ENCODE measurements at regions not wholly inside any gene's neighbourhood (a gene's known extent, or its start where the extent isn't known, plus 50 kb on each side); places are given as distances from the start of the nearest gene placed in this dataset.
"Not testable (repeated sequence)": the region's sequence is repeated elsewhere in the genome, so short reads cannot be mapped to it uniquely, and the experiment has no call there.

- H3K36me3 ChIP-seq (ENCODE audit: control insufficient read depth in 2 of 2, extremely low read depth in 1 of 2, insufficient read depth in 2 of 2, low read length in 2 of 2); H3K4me2 ChIP-seq (ENCODE audit: insufficient read depth, low read length); H3K9me1 ChIP-seq (replicated peaks; ENCODE audit: control insufficient read depth, extremely low read depth, insufficient read depth, low read length); H3K4me3 ChIP-seq (replicated peaks in 1 of 3; ENCODE audit: insufficient read depth in 1 of 3, low read depth in 1 of 3, low read length in 3 of 3); H3K9me3 ChIP-seq (replicated peaks; ENCODE audit: control insufficient read depth, insufficient read depth, low read length); dilution Hi-C loops (cut with MboI; ENCODE audit: extremely low pct_ligation_motif_present, low sequenced_read_pairs); H3K4me1 ChIP-seq (ENCODE audit: control insufficient read depth, extremely low read depth, insufficient read depth, low read length); H3K27ac ChIP-seq (ENCODE audit: insufficient read depth, low read depth, low read length); BruUV-seq (replicated peaks); POLR2A ChIA-PET; H4K20me1 ChIP-seq (replicated peaks; ENCODE audit: control insufficient read depth, extremely low read depth, insufficient read depth, low read length); FAIRE-seq; H3K27me3 ChIP-seq (ENCODE audit: control insufficient read depth in 2 of 2, insufficient read depth in 2 of 2, low read length in 2 of 2); H3K9ac ChIP-seq (replicated peaks; ENCODE audit: extremely low read depth, insufficient read depth, low read length); intact Hi-C loops (cut with micrococcal nuclease); H2AFZ ChIP-seq (ENCODE audit: low read depth, low read length); H3K79me2 ChIP-seq (ENCODE audit: control insufficient read depth, insufficient read depth, low read length); DNase-seq (ENCODE audit: low read depth, low spot score); CTCF ChIA-PET: not testable (repeated sequence)
Measured at GRCh38 chrX:126459896-126460826, 92.5 kb downstream of the DCAF12L1 start.

- Histone ChIP-seq H3K4me3 (replicated peaks in 1 of 3; ENCODE audit: insufficient read depth in 1 of 3, low read depth in 1 of 3, low read length in 3 of 3) (no peak overlapping the region), H4K20me1 (replicated peaks; ENCODE audit: control insufficient read depth, extremely low read depth, insufficient read depth, low read length) (no peaks in the 10 kb centered on the region), H2AFZ (ENCODE audit: low read depth, low read length) (no peak overlapping the region), H3K9ac (replicated peaks; ENCODE audit: extremely low read depth, insufficient read depth, low read length) (no peak overlapping the region), H3K4me1 (ENCODE audit: control insufficient read depth, extremely low read depth, insufficient read depth, low read length) (no peaks in the 10 kb centered on the region), H3K9me3 (replicated peaks; ENCODE audit: control insufficient read depth, insufficient read depth, low read length) (no peaks in the 10 kb centered on the region), H3K79me2 (ENCODE audit: control insufficient read depth, insufficient read depth, low read length) (no peaks in the 10 kb centered on the region), H3K4me2 (ENCODE audit: insufficient read depth, low read length) (no peak overlapping the region), H3K36me3 (ENCODE audit: control insufficient read depth in 2 of 2, extremely low read depth in 1 of 2, insufficient read depth in 2 of 2, low read length in 2 of 2) (no peaks in the 10 kb centered on the region), H3K27me3 (ENCODE audit: control insufficient read depth in 2 of 2, insufficient read depth in 2 of 2, low read length in 2 of 2) (no peaks in the 10 kb centered on the region), H3K27ac (ENCODE audit: insufficient read depth, low read depth, low read length) (no peak overlapping the region), H3K9me1 (replicated peaks; ENCODE audit: control insufficient read depth, extremely low read depth, insufficient read depth, low read length) (no peaks in the 10 kb centered on the region)
- DNase-seq (ENCODE audit: low read depth, low spot score) (no peak), FAIRE-seq (no peak)
- no peak for TF ChIP-seq FOS (IDR thresholded peaks at IDR 0.05; ENCODE audit: borderline replicate concordance, insufficient read depth, low read length)
- TF ChIP-seq MYC (IDR thresholded peaks at IDR 0.05; ENCODE audit: low read depth, low read length): no peak
- TF ChIP-seq JUN (IDR thresholded peaks at IDR 0.05; ENCODE audit: borderline replicate concordance, insufficient read depth, insufficient read length, low read depth): no peak
- TF ChIP-seq EZH2 (IDR thresholded peaks at IDR 0.05; ENCODE audit: borderline replicate concordance, low read depth, low read length, severe bottlenecking): no peak
- TF ChIP-seq POLR2AphosphoS5 (IDR thresholded peaks at IDR 0.05; ENCODE audit: insufficient read depth, low read depth, low read length): no peak
- no peak for TF ChIP-seq POLR2A (IDR thresholded peaks at IDR 0.05; ENCODE audit: low read depth, low read length)
- no peak for TF ChIP-seq CTCF (IDR thresholded peaks at IDR 0.05; ENCODE audit: extremely low read depth in 1 of 2, insufficient read depth in 1 of 2, low read depth in 1 of 2, low read length in 2 of 2)
- TF ChIP-seq MAX (IDR thresholded peaks at IDR 0.05; ENCODE audit: insufficient read depth, insufficient read length): no peak
- ChIA-PET POLR2A (no interaction called here), CTCF (no interaction called here)
- BruUV-seq (replicated peaks): no TSS peak
- dilution Hi-C loops (cut with MboI; ENCODE audit: extremely low pct_ligation_motif_present, low sequenced_read_pairs) (no loop called here), intact Hi-C loops (cut with micrococcal nuclease) (no loop called here)
Measured at GRCh38 chrX:126456136-126456535, 96.5 kb downstream of the DCAF12L1 start.
